Right atrium auricular region (tissue), 2 donors: ENCODE measurements at regions not wholly inside any gene's neighbourhood (a gene's known extent, or its start where the extent isn't known, plus 50 kb on each side); places are given as distances from the start of the nearest gene placed in this dataset.

ENCODE experiments used
- DNase-seq: peaks from one replicate; pipeline ENCODE4 v3.0.0-alpha.2; 2019; ENCODE audit warnings: low spot score
- H3K27ac ChIP-seq, 2 donors: fragments of 200-600 bp; sonication (generic); 1 replicate in 1 of 2; 2 replicates in 1 of 2; pipeline ENCODE4 v1.5.1; 2016 to 2019
- H3K27me3 ChIP-seq, 2 donors: fragments of 200-600 bp; sonication (generic); one replicate each; pipeline versions ENCODE4 v1.5.1 to v1.6.0; 2017 to 2019
- H3K36me3 ChIP-seq: fragments of 200-600 bp; sonication (generic); one replicate; pipeline ENCODE4 v1.5.1; 2016
- H3K4me1 ChIP-seq, 2 donors: fragments of 200-600 bp; sonication (generic); one replicate each; pipeline versions ENCODE4 v1.5.1 to v1.6.0; 2017 to 2019
- H3K4me3 ChIP-seq, 2 donors: fragments of 200-600 bp; sonication (generic); 1 replicate in 1 of 2; 2 replicates in 1 of 2; pipeline ENCODE4 v1.5.1; 2017 to 2019; ENCODE audit warnings: mild to moderate bottlenecking in 1 of 2, moderate library complexity in 1 of 2
- H3K9me3 ChIP-seq, 2 donors: fragments of 200-600 bp; sonication (generic); one replicate each; pipeline ENCODE4 v1.5.1; 2019
- CTCF ChIP-seq, 2 donors: fragments of 200-600 bp; sonication (generic); IDR thresholded peaks; one replicate each; pipeline ENCODE4 v1.5.1; 2019; ENCODE audit warnings: antibody characterized with exemption in 2 of 2

- no peak for DNase-seq
These were observed 88.0 kb upstream of the SLITRK2 start for GRCh38 chrX:145729635-145730034.

GRCh38 chrX:145735036-145735435 lies 82.6 kb upstream of the SLITRK2 start:
- H3K9me3 ChIP-seq, result no peaks in the 10 kb centered on the region
- TF ChIP-seq CTCF (IDR thresholded peaks at IDR 0.05), result no peak
- no peaks in the 10 kb centered on the region for H3K4me1 ChIP-seq
- no peak for DNase-seq
- H3K4me3 ChIP-seq, result no peak overlapping the region
- H3K27me3 ChIP-seq, result no peaks in the 10 kb centered on the region
- no peak overlapping the region for H3K27ac ChIP-seq
- H3K36me3 ChIP-seq, result no peaks in the 10 kb centered on the region

More at GRCh38 chrX:145729635-145730034, 88.0 kb upstream of the SLITRK2 start:
- TF ChIP-seq CTCF (IDR thresholded peaks at IDR 0.05), result no peak
- no peaks in the 10 kb centered on the region for H3K27me3 ChIP-seq
- no peaks in the 10 kb centered on the region for H3K9me3 ChIP-seq
- H3K36me3 ChIP-seq, result no peaks in the 10 kb centered on the region
- no peak overlapping the region for H3K27ac ChIP-seq
- no peaks in the 10 kb centered on the region for H3K4me1 ChIP-seq
- H3K4me3 ChIP-seq, result no peak overlapping the region

- DNase-seq, result no peak
- no peaks in the 10 kb centered on the region for H3K4me1 ChIP-seq
- no peak overlapping the region for H3K4me3 ChIP-seq
- H3K27ac ChIP-seq, result no peak overlapping the region
- H3K27me3 ChIP-seq, result no peaks in the 10 kb centered on the region
- no peaks in the 10 kb centered on the region for H3K36me3 ChIP-seq
- no peaks in the 10 kb centered on the region for H3K9me3 ChIP-seq
- no peak for TF ChIP-seq CTCF (IDR thresholded peaks at IDR 0.05)
These were observed 65.7 kb upstream of the SLITRK2 start for GRCh38 chrX:145751943-145752342.
